Neural cell (in vitro differentiated cells): ENCODE measurements at regions not wholly inside any gene's neighbourhood (a gene's known extent, or its start where the extent isn't known, plus 50 kb on each side); places are given as distances from the start of the nearest gene placed in this dataset.

Experiments used
- CTCF ChIP-seq: fragments of 450-650 bp; IDR thresholded peaks from 2 replicates; pipeline ENCODE4 v1.5.1; 2014; ENCODE audit warnings: antibody characterized with exemption, mild to moderate bottlenecking, moderate library complexity; ENCODE audit not compliant: poor library complexity, severe bottlenecking
- RAD21 ChIP-seq: fragments of 450-650 bp; conservative IDR thresholded peaks from 2 replicates; pipeline ENCODE4 v1.6.1; 2014; ENCODE audit warnings: antibody characterized with exemption, mild to moderate bottlenecking, moderate library complexity
- REST ChIP-seq: IDR thresholded peaks from 2 replicates; pipeline ENCODE4 v1.6.1; 2012; ENCODE audit warnings: borderline replicate concordance

DNA sequence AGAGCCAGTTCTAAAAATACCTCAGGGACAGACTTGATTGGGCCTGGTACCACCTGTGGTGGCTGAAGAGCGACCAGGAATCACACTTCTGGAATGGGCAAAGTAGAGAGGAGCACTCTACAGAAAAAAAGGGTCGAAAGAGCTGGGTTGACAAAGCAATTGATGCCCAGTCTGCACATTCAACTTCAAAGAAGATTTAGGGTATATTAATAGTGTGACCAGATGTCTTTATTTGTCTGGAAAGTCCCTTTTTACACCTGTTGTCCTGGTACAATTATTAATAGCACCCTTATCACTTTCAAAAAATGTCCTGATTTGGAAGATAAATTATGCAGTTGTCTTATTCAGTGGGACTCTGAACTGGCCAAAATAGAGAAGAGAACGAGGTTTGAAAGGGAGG is 137.5 kb downstream of the DYRK2 start:
- no peak for TF ChIP-seq CTCF
- TF ChIP-seq RAD21: no peak
- TF ChIP-seq REST: no peak
